Smooth muscle cell (in vitro differentiated cells): ENCODE measurements at regions not wholly inside any gene's neighbourhood (a gene's known extent, or its start where the extent isn't known, plus 50 kb on each side); places are given as distances from the start of the nearest gene placed in this dataset.

Experiments
- DNase-seq: peaks from one replicate; lab custom pipeline; 2025; ENCODE audit not compliant: unreplicated experiment; lab: John Stamatoyannopoulos, UW
- H2AFZ ChIP-seq: fragments of 200-600 bp; sonication (generic); 2 replicates; pipeline ENCODE4 v1.6.0; 2016; ENCODE audit warnings: antibody characterized with exemption, low read depth, mild to moderate bottlenecking
- H3F3A ChIP-seq: fragments of 200-600 bp; sonication (generic); 2 replicates; pipeline ENCODE4 v1.6.0; 2017; ENCODE audit warnings: antibody characterized with exemption, low read depth
- H3K27ac ChIP-seq: fragments of 200-600 bp; sonication (generic); 2 replicates; pipeline ENCODE4 v1.5.1; 2016; ENCODE audit warnings: low read depth, mild to moderate bottlenecking
- H3K27me3 ChIP-seq: fragments of 200-600 bp; sonication (generic); 2 replicates; pipeline ENCODE4 v1.6.1; 2016; ENCODE audit warnings: low read depth, mild to moderate bottlenecking
- H3K36me3 ChIP-seq: fragments of 200-600 bp; sonication (generic); 2 replicates; pipeline ENCODE4 v1.5.1; 2016; ENCODE audit warnings: low read depth
- H3K4me1 ChIP-seq: fragments of 200-600 bp; sonication (generic); 2 replicates; pipeline ENCODE4 v1.5.1; 2016; ENCODE audit warnings: low read depth
- H3K4me2 ChIP-seq: fragments of 200-600 bp; sonication (generic); 2 replicates; pipeline ENCODE4 v1.6.0; 2016; ENCODE audit warnings: mild to moderate bottlenecking
- H3K4me3 ChIP-seq: fragments of 200-600 bp; sonication (generic); 2 replicates; pipeline ENCODE4 v1.5.1; 2016; ENCODE audit warnings: mild to moderate bottlenecking
- H3K79me2 ChIP-seq: fragments of 200-600 bp; sonication (generic); 2 replicates; pipeline ENCODE4 v1.6.0; 2016; ENCODE audit warnings: low read depth, mild to moderate bottlenecking
- H3K9ac ChIP-seq: fragments of 200-600 bp; sonication (generic); 2 replicates; pipeline ENCODE4 v1.6.0; 2016; ENCODE audit warnings: low read depth
- H3K9me3 ChIP-seq: fragments of 200-600 bp; sonication (generic); replicated peaks from 2 replicates; pipeline ENCODE4 v1.5.1; 2016; ENCODE audit warnings: low read depth
- H4K20me1 ChIP-seq: fragments of 200-600 bp; sonication (generic); 2 replicates; pipeline ENCODE4 v1.6.0; 2016; ENCODE audit warnings: low read depth
- WGBS: methylation state at CpG from one replicate; pipeline ENCODE4 v1.1.7; 2016; ENCODE audit warnings: low lambda C conversion rate; 5-methylcytosine and 5-hydroxymethylcytosine counted together
- TF ChIP-seq, protein P1 (sequence below): fragments of 200-600 bp; sonication (generic); IDR thresholded peaks from 2 replicates; pipeline ENCODE4 v1.5.1; 2017; ENCODE audit warnings: borderline replicate concordance, mild to moderate bottlenecking, antibody characterized with exemption; ENCODE audit not compliant: insufficient read depth, poor library complexity, severe bottlenecking

DNA sequence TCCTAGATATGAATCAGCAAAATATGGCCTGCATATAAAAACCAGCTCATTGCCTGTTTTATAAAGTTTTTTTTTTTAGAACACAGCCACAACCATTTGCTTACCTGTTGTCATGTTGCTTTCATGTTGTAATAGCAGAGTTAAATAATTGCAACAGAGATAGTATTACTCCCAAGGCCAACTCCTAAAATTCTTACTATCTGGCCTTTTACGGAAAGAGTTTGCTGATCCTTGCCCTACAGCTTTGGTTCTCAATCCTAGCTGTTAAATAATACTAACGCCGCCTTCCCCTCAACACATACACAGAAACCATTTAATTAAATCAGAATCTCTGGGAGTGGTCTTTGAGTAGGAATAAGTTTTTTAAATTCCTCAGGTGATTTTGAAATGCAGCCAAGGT is 231.3 kb upstream of the TET2 start:
- no peak for DNase-seq
- H3K27ac ChIP-seq, result no peak overlapping the region
- no peak overlapping the region for H3K4me2 ChIP-seq
- TF ChIP-seq, protein P1, sequence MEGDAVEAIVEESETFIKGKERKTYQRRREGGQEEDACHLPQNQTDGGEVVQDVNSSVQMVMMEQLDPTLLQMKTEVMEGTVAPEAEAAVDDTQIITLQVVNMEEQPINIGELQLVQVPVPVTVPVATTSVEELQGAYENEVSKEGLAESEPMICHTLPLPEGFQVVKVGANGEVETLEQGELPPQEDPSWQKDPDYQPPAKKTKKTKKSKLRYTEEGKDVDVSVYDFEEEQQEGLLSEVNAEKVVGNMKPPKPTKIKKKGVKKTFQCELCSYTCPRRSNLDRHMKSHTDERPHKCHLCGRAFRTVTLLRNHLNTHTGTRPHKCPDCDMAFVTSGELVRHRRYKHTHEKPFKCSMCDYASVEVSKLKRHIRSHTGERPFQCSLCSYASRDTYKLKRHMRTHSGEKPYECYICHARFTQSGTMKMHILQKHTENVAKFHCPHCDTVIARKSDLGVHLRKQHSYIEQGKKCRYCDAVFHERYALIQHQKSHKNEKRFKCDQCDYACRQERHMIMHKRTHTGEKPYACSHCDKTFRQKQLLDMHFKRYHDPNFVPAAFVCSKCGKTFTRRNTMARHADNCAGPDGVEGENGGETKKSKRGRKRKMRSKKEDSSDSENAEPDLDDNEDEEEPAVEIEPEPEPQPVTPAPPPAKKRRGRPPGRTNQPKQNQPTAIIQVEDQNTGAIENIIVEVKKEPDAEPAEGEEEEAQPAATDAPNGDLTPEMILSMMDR, result no peak
- H3K9ac ChIP-seq, result no peak overlapping the region
- H3K9me3 ChIP-seq, result no peaks in the 10 kb centered on the region
- no peak overlapping the region for H2AFZ ChIP-seq
- H3K36me3 ChIP-seq, result no peaks in the 10 kb centered on the region
- H4K20me1 ChIP-seq, result no peaks in the 10 kb centered on the region
- H3K27me3 ChIP-seq, result peaks cover 26% of the 10 kb centered on the region
- no peak overlapping the region for H3K4me3 ChIP-seq
- no peaks in the 10 kb centered on the region for H3K4me1 ChIP-seq
- H3F3A ChIP-seq, result no peaks in the 10 kb centered on the region
- no peaks in the 10 kb centered on the region for H3K79me2 ChIP-seq
- 69% methylated on average over 3 of the region's 3 CpGs for WGBS

DNA sequence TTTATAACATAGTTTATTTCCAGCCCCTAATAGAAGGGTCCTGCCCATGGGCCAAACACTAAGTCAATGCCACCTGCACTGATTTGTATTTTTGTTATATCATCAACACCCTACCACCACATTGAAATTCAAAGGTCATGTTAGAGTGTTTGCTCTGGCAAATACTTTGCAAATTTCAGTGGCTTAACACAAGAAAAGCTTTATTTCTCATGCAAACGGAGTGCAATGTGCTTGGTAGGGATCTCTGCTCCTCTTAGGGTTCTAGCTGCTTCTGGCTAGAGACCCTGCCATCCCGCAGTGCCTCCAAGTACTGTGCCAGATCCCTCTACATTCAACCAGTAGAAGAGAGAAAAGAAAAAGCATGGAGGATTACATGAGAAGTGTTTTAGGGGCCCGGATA is 230.8 kb upstream of the TET2 start:
- H3K4me3 ChIP-seq, result no peak overlapping the region
- no peak overlapping the region for H3K9ac ChIP-seq
- TF ChIP-seq, protein P1, result no peak
- H3F3A ChIP-seq, result no peaks in the 10 kb centered on the region
- H3K27me3 ChIP-seq, result peaks cover 26% of the 10 kb centered on the region
- H3K79me2 ChIP-seq, result no peaks in the 10 kb centered on the region
- no peaks in the 10 kb centered on the region for H3K4me1 ChIP-seq
- H3K9me3 ChIP-seq, result no peaks in the 10 kb centered on the region
- no peak overlapping the region for H3K4me2 ChIP-seq
- H3K27ac ChIP-seq, result no peak overlapping the region
- H4K20me1 ChIP-seq, result no peaks in the 10 kb centered on the region
- no peaks in the 10 kb centered on the region for H3K36me3 ChIP-seq
- H2AFZ ChIP-seq, result no peak overlapping the region
- no peak for DNase-seq
- WGBS, result 20% methylated on average over 3 of the region's 3 CpGs

DNA sequence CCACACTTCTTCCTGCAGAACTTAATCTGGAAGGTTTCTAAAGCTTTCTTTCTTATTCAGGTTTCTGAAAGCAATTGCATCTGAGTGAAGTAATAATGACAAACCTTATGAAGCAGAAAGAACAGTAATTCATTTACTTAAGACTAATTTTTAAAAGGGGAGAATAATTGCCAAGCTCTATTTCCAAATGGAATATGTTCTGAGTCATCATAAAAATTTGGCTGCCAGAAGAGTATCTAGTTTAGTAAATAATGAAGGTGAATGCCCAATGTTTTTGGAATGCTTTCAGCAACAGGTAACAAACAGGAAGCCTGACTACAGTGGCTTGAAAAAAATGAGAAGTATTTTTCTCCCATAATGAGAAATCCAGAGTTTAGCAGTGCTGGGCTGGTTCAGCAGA is 227.3 kb upstream of the TET2 start:
- H3K36me3 ChIP-seq, result no peaks in the 10 kb centered on the region
- H3K4me2 ChIP-seq, result no peak overlapping the region
- no peaks in the 10 kb centered on the region for H3K9me3 ChIP-seq
- no peak overlapping the region for H3K9ac ChIP-seq
- H3K79me2 ChIP-seq, result no peaks in the 10 kb centered on the region
- H3K27ac ChIP-seq, result no peak overlapping the region
- no peaks in the 10 kb centered on the region for H4K20me1 ChIP-seq
- H3K27me3 ChIP-seq, result peaks cover 28% of the 10 kb centered on the region
- TF ChIP-seq, protein P1, result no peak
- no peaks in the 10 kb centered on the region for H3K4me1 ChIP-seq
- no peaks in the 10 kb centered on the region for H3F3A ChIP-seq
- no peak overlapping the region for H2AFZ ChIP-seq
- no peak overlapping the region for H3K4me3 ChIP-seq
- no peak for DNase-seq

DNA sequence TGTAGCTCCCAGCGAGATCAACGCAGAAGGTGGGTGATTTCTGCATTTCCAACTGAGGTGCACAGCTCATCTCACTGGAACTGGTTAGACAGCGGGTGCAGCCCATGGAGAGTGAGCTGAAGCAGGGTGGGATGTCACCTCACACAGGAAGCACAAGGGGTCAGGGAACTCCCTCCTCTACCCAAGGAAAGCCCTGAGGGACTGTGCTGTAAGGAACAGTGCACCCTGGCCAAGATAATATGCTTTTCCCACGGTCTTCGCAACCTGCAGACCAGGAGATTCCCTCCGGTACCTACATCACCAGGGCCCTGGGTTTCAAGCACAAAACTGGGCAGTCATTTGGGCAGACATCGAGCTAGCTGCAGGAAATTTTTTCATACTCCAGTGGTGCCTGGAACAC is 216.4 kb upstream of the TET2 start:
- H3K27ac ChIP-seq, result no peak overlapping the region
- H4K20me1 ChIP-seq, result no peaks in the 10 kb centered on the region
- DNase-seq, result no peak
- H2AFZ ChIP-seq, result no peak overlapping the region
- no peak overlapping the region for H3K4me2 ChIP-seq
- TF ChIP-seq, protein P1, result no peak
- no peaks in the 10 kb centered on the region for H3K9me3 ChIP-seq
- H3K36me3 ChIP-seq, result no peaks in the 10 kb centered on the region
- 89% methylated on average over 7 of the region's 7 CpGs for WGBS
- H3K4me3 ChIP-seq, result no peak overlapping the region
- no peaks in the 10 kb centered on the region for H3K79me2 ChIP-seq
- no peaks in the 10 kb centered on the region for H3K4me1 ChIP-seq
- no peaks in the 10 kb centered on the region for H3F3A ChIP-seq
- no peak overlapping the region for H3K9ac ChIP-seq
- H3K27me3 ChIP-seq, result peaks cover 20% of the 10 kb centered on the region
